ENCODE measurements at regions not wholly inside any gene's neighbourhood (a gene's known extent, or its start where the extent isn't known, plus 50 kb on each side); places are given as distances from the start of the nearest gene placed in this dataset.

DNA sequence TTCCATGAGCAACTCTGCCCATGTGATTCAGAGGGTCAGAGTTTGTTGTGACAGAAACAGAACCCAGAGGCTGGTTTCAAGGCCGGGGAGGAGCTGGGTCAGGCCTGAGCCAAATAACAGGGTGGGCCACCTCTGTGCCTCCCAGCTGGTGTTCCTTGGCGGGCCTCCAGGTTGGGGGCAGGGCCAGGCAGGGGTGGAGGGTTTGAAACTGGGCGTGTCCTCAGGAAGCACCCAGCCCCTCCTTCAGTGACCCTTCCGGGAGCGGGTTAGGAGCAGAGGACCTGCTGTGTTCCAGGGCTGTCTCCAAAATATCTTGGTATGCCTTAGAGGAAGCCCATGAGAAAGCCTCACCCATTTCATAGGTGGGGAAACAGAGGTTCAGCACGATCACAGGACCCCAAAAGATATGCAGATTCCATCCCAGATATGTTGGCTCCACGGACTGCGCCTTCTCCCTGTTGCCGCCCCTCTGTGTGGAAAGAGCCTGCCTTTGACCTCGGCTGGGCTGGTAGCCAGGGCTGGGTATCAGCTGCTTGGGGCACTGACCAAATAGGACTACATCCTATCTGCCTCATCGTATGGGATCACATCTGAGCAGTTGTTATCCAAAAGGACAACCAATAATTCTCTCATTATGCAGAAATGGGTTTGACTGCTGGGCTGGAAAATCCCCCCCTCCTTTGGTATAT lies 74.8 kb upstream of the GLI2 start:
- H3K9me3 Mint-ChIP-seq = peaks cover 4 to 9% of the 10 kb centered on the region in 2 donors
- H3K27ac Mint-ChIP-seq = no peak overlapping the region
- no peak overlapping the region for H3K4me3 Mint-ChIP-seq
- no peak for DNase-seq
- no peaks in the 10 kb centered on the region for H3K4me1 Mint-ChIP-seq (ENCODE audit: low read depth)
- no peak for ATAC-seq (replicated peaks in 1 of 2)
- peaks cover 22% of the 10 kb centered on the region for H3K27me3 Mint-ChIP-seq (ENCODE audit: low read depth)
- H3K36me3 Mint-ChIP-seq (ENCODE audit: insufficient read depth in 2 of 2) = peaks cover 3% of the 10 kb centered on the region in 2 donors

DNA sequence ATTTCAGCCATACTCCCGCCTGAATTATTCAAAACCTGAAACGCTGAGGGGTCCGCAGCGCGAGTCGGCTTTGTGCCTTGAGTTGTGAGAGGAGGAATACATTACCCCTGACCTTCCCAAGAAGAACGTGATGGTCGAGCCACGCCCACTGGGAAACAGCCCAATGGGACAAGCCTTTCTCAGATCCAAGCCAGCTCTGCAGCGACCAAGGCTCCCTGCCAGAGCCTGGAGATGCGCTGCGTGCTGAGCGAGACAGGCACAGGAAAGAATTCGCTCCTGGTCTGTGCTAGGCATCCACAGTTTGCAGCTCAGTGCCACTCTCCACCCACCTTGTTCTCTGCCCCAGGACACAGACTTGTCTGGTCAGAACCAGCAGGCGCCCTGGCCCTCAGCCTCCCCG lies 74.1 kb upstream of the GLI2 start:
- ATAC-seq (replicated peaks in 1 of 2) = no peak
- peaks cover 26% of the 10 kb centered on the region for H3K27me3 Mint-ChIP-seq (ENCODE audit: low read depth)
- no peak for DNase-seq
- peaks cover 5 to 10% of the 10 kb centered on the region in 2 donors for H3K9me3 Mint-ChIP-seq
- H3K27ac Mint-ChIP-seq = no peak overlapping the region
- H3K4me3 Mint-ChIP-seq = no peak overlapping the region
- peaks cover 4 to 5% of the 10 kb centered on the region in 2 donors for H3K36me3 Mint-ChIP-seq (ENCODE audit: insufficient read depth in 2 of 2)
- no peaks in the 10 kb centered on the region for H3K4me1 Mint-ChIP-seq (ENCODE audit: low read depth)

DNA sequence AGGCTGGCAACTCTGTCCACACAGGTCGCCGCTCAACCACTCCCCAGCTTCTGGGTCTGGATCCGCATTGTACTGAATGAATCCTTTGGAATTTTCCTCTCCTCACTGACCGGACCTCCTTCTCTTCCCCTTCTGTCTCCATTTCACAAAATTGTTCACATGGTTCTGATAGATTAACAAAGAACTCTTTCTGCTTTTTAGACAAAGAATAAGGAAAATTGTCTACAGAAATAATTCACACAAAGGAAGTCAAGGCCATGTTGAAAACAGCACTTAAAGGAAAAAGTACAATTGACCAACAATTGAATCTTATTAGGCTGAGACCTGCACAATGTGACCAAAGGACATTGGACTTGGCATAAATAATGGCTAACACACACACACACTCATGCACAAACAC lies 73.6 kb upstream of the GLI2 start:
- Mint-ChIP-seq H3K4me1 (ENCODE audit: low read depth) (no peaks in the 10 kb centered on the region), H3K9me3 (peaks cover 8 to 13% of the 10 kb centered on the region in 2 donors), H3K27me3 (ENCODE audit: low read depth) (peaks cover 30% of the 10 kb centered on the region), H3K36me3 (ENCODE audit: insufficient read depth in 2 of 2) (peaks cover 7 to 8% of the 10 kb centered on the region in 2 donors), H3K27ac (no peak overlapping the region), H3K4me3 (no peak overlapping the region)
- ATAC-seq (replicated peaks in 1 of 2) (no peak), DNase-seq (no peak)

DNA sequence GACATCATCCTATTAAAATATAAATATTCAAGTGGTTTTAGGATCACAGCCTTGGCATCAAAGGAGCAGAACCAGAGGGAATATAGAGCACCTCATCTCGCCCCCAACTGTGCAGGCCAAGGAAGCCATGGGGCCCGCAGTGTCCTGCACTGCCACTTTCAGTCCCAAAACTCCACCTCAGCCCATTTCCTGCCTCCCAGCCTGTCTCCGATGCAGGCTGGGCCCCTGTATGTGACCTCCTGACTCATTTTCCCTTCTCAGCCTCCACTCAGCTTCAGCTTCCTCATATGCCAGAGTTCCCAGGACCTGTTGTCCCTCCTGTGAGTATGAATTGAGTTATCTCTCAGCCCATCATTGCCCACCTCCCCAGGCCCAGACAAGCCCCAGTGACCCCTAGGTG lies 72.9 kb upstream of the GLI2 start:
- Mint-ChIP-seq H3K4me1 (ENCODE audit: low read depth) (no peaks in the 10 kb centered on the region), H3K4me3 (no peak overlapping the region)

DNA sequence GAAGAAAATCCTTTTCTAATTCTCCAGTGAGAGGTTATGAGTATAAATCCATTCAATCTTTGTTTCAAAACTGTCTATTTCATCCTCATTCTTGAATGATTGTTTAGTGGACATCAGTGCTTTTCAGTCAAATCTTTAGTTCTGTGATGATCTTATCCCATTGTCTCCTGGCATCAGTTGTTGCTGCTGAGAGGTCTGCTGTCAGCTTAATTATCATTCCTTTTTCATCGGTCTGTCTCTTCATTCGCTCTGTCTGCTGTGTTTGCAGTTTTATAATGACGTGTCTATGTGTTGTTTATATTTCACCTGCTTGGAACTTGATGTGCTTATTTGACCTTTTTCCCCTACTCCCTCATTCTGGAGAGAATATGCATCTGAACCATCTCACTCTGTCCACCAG lies 69.2 kb upstream of the GLI2 start:
- Mint-ChIP-seq H3K27me3 (ENCODE audit: low read depth) (peaks cover 39% of the 10 kb centered on the region), H3K9me3 (peaks cover 9 to 13% of the 10 kb centered on the region in 2 donors), H3K4me1 (ENCODE audit: low read depth) (no peaks in the 10 kb centered on the region), H3K4me3 (no peak overlapping the region), H3K27ac (no peak overlapping the region), H3K36me3 (ENCODE audit: insufficient read depth in 2 of 2) (peaks cover 9 to 12% of the 10 kb centered on the region in 2 donors)
- no peak for DNase-seq
- ATAC-seq (replicated peaks in 1 of 2) = no peak

More for the DNA sequence above, 72.9 kb upstream of the GLI2 start:
- Mint-ChIP-seq H3K27ac (no peak overlapping the region), H3K36me3 (ENCODE audit: insufficient read depth in 2 of 2) (peaks cover 9 to 12% of the 10 kb centered on the region in 2 donors), H3K27me3 (ENCODE audit: low read depth) (peaks cover 30% of the 10 kb centered on the region), H3K9me3 (peaks cover 9 to 13% of the 10 kb centered on the region in 2 donors)
- ATAC-seq (replicated peaks in 1 of 2) = no peak
- DNase-seq = no peak

DNA sequence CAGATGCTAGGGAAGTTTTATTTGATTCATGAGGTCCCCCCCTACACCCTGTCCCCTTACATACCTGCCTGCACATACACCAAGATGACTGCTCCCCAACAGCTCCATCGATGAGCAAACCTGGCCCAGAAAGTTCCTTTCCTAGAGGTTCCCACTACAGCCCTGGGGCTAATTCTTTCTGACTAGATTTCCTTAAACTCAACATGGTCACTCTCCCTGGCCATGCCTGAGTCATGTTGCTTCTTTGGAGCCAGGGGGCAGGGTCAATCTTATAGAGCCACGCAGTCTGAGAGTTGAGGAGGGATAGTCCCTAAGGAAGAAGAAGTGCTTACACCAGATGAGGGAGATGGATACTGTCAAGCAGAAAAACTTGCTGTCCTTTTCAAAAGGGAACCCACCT lies 67.7 kb upstream of the GLI2 start:
- Mint-ChIP-seq H3K27me3 (ENCODE audit: low read depth) (peaks cover 28% of the 10 kb centered on the region), H3K27ac (no peak overlapping the region), H3K4me3 (no peak overlapping the region), H3K9me3 (peaks cover 9 to 13% of the 10 kb centered on the region in 2 donors), H3K36me3 (ENCODE audit: insufficient read depth in 2 of 2) (peaks cover 9 to 12% of the 10 kb centered on the region in 2 donors), H3K4me1 (ENCODE audit: low read depth) (no peaks in the 10 kb centered on the region)
- DNase-seq (no peak), ATAC-seq (replicated peaks in 1 of 2) (no peak)

DNA sequence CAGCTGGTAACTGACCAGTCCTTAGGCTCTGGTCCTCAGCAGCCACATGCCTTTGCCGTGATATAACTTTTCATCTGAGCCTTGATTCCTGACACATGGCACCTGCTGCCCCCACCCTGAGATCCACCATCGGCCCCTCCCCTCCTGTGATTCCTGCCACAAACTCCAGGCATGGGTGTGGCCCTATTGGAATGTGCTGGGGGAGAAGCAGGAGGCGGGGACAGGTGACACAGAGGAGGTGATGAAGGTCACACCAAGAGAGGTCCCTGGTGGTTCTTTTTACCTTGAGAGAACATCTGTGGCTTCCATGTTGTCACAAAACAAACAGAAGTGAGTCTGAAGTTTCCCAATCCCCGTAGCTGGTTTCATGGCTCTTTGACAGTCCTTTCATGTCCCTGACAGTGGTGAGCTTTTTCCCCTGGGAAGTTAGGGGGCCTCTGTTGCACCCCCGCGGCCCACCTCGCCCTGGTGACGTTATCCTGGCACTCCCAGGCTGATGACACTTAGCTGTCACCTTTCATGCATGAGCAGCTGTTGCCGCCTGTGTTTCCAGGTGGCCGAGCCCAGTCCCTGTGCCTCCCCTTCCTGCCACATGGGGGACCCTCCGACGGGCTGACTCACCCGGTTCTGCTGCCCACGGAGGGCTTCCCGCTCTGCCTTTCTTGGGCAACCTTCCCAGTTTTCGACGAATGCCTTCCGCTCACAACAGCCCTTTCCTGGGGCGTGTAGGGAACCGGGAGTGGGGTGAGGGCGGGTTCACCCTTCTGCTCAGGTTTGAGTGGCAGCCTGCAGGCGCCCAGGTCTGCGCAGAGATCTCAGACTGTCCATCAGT lies 66.3 kb upstream of the GLI2 start:
- Mint-ChIP-seq H3K36me3 (ENCODE audit: insufficient read depth in 2 of 2) (peaks cover 9 to 10% of the 10 kb centered on the region in 2 donors), H3K27ac (no peak overlapping the region), H3K4me3 (no peak overlapping the region), H3K27me3 (ENCODE audit: low read depth) (peaks cover 27% of the 10 kb centered on the region), H3K4me1 (ENCODE audit: low read depth) (no peaks in the 10 kb centered on the region), H3K9me3 (peaks cover 8 to 12% of the 10 kb centered on the region in 2 donors)
- no peak for DNase-seq
- ATAC-seq (replicated peaks in 1 of 2) = no peak

DNA sequence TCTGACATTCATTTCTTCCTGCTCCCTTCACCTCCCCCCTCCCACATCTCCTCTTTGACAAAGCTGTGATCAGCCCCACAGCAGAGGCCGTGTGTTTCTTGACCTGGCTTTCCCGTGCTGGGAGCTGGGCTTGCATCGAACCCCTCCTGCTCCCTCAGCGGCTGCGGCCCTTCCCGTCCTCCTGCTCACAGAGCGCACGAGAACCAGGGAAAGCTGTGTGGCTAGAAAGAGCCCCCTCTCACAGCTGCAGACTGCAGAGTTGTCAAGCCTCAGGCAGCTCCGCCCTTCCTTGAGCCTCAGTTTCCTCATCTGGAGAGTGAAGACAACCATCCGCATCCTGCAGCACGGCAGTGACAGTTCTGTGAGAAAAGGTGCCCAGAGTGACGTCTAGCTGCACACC lies 65.7 kb upstream of the GLI2 start:
- Mint-ChIP-seq H3K27ac (no peak overlapping the region), H3K9me3 (peaks cover 6 to 7% of the 10 kb centered on the region in 2 donors), H3K27me3 (ENCODE audit: low read depth) (peaks cover 27% of the 10 kb centered on the region), H3K4me3 (no peak overlapping the region), H3K36me3 (ENCODE audit: insufficient read depth in 2 of 2) (peaks cover 9% of the 10 kb centered on the region in 2 donors), H3K4me1 (ENCODE audit: low read depth) (no peaks in the 10 kb centered on the region)
- DNase-seq = no peak
- no peak for ATAC-seq (replicated peaks in 1 of 2)

DNA sequence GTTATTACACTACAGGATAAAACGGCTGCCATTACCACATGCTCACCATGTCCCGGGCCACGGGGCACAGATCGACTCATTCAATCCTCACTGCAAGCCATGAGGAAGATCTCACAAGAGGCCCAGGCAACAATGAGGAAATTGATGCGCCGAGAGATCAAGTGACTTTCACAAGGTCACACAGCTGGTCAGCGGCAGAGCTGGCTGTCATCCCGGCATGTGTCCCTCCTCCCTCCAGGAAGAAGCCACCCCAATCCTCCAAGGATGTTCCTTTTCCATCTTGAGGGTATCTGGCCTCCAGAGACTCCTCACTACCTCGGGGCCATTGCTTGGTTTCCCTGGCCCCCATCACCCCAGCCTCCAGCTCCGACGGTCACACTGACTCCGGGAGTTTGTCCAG lies 65.3 kb upstream of the GLI2 start:
- peaks cover 5 to 6% of the 10 kb centered on the region in 2 donors for H3K9me3 Mint-ChIP-seq
- no peak overlapping the region for H3K27ac Mint-ChIP-seq
- H3K36me3 Mint-ChIP-seq (ENCODE audit: insufficient read depth in 2 of 2) = peaks cover 7 to 9% of the 10 kb centered on the region in 2 donors
- ATAC-seq (replicated peaks in 1 of 2) = no peak
- no peaks in the 10 kb centered on the region for H3K4me1 Mint-ChIP-seq (ENCODE audit: low read depth)
- no peak overlapping the region for H3K4me3 Mint-ChIP-seq
- H3K27me3 Mint-ChIP-seq (ENCODE audit: low read depth) = peaks cover 27% of the 10 kb centered on the region
- DNase-seq = no peak

DNA sequence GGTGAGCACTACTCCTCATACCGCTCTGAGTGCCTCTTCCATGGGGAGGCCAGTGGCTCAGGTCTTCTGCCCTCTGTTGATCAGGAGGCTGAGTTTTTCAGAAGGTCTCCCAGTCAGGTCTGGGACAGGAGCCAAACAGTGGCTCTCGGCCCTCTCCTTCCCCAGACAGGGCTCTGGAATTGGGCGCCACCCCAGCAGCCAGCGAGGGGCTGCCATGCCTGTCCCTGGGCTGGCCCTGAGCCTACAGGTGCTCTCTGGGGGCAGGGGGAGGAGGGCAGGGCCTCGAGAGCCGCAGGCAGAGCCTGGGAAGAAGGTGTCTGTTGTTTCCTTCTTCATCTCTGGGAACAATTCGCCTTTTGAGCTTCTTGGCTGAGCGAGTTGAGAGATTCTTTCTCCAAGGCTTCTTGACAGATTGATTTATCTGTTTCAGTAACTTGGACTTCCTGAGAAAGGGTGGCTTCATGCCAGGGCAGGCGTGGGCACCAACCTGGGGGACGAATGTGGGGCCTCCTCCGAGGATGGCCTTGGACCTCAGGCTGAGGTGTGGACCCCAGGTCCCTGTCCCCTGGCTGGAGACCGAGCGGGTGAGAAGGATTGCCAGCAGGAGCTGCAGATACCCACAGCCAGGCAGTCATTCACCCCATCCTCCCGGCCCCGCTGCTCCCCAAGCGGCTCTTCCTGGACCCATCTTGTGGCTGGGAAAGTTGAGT lies 64.7 kb upstream of the GLI2 start:
- no peak overlapping the region for H3K27ac Mint-ChIP-seq
- peaks cover 5 to 6% of the 10 kb centered on the region in 2 donors for H3K9me3 Mint-ChIP-seq
- no peak for DNase-seq
- ATAC-seq (replicated peaks in 1 of 2) = no peak
- H3K36me3 Mint-ChIP-seq (ENCODE audit: insufficient read depth in 2 of 2) = peaks cover 7 to 9% of the 10 kb centered on the region in 2 donors
- H3K4me3 Mint-ChIP-seq = no peak overlapping the region
- no peaks in the 10 kb centered on the region for H3K4me1 Mint-ChIP-seq (ENCODE audit: low read depth)
- peaks cover 27% of the 10 kb centered on the region for H3K27me3 Mint-ChIP-seq (ENCODE audit: low read depth)

DNA sequence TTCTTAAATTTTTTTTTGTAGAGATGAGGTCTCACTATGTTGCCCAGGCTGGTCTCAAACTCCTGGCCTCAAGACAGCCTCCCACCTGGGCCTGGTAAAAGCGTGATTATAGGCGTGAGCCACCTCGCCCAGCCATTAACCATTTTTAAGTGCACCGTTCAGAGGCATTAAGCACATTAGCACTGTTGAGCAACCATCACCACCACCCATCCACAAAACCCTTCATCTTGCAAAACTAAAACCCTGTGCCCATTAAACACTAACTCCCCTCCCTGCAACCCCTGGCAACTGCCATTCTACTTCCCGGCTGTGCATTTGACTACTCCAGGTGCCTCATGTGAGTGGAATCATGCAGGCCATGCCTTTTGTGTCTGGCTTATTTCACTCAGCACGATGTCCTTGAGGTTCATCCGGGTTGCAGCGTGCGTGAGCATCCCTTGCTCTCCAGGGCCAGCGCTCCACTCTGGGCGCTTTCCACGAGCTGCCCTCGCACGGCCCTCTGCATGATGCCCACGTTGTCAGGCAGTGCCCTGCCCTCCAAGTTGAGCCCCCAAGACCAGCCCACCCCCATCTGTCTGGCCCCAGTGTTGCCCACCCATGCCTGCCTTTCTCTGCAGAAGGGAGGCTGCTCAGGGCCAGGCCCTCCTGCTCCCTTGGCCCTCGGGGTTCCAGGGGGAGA lies 63.0 kb upstream of the GLI2 start:
- DNase-seq (no peak), ATAC-seq (replicated peaks in 1 of 2) (no peak)
- H3K9me3 Mint-ChIP-seq = peaks cover 0 to under 1% of the 10 kb centered on the region in 2 donors
- H3K36me3 Mint-ChIP-seq (ENCODE audit: insufficient read depth in 2 of 2) = peaks cover under 1 to 1% of the 10 kb centered on the region in 2 donors
- H3K27me3 Mint-ChIP-seq (ENCODE audit: low read depth) = peaks cover 21% of the 10 kb centered on the region
- no peak overlapping the region for H3K4me3 Mint-ChIP-seq
- no peaks in the 10 kb centered on the region for H3K4me1 Mint-ChIP-seq (ENCODE audit: low read depth)
- H3K27ac Mint-ChIP-seq = no peak overlapping the region

DNA sequence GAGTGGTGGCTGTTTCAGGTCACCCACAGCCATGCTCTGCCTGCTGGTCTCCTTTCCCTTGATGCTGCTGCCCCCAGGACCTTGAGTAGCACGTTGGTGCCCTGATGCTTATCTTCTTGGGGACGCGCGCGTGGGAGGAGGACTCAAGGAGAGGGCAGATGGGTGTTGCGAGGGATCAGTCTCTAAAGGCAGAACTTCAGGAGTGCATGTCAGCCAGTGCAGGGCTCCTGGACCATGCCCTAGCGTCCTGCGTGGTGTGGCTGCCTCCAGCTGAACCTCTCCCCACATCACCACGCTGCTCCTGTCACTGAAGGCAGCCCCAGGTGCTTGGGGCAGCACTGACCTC lies 62.5 kb upstream of the GLI2 start:
- Mint-ChIP-seq H3K4me3 (no peak overlapping the region), H3K9me3 (no peaks in the 10 kb centered on the region), H3K27me3 (ENCODE audit: low read depth) (peaks cover 27% of the 10 kb centered on the region), H3K4me1 (ENCODE audit: low read depth) (no peaks in the 10 kb centered on the region), H3K36me3 (ENCODE audit: insufficient read depth in 2 of 2) (no peaks in the 10 kb centered on the region), H3K27ac (no peak overlapping the region)
- ATAC-seq (replicated peaks in 1 of 2) (no peak), DNase-seq (no peak)
